Fibroblast of lung (primary cell): ENCODE measurements at regions not wholly inside any gene's neighbourhood (a gene's known extent, or its start where the extent isn't known, plus 50 kb on each side); places are given as distances from the start of the nearest gene placed in this dataset.

Experiments
- DNase-seq, 2 donors: peaks; one replicate each; pipeline versions ENCODE4 v3.0.0 to v3.0.0-alpha.2; 2010; ENCODE audit warnings: low read depth in 2 of 2
- H2AFZ ChIP-seq: 2 replicates; pipeline ENCODE4 v1.5.1; 2012; ENCODE audit warnings: low read length, control low read depth, inconsistent platforms
- H3K27ac ChIP-seq: 2 replicates; pipeline ENCODE4 v1.5.1; 2011; ENCODE audit warnings: low read length, control low read depth; ENCODE audit not compliant: insufficient read depth
- H3K27me3 ChIP-seq: 2 replicates; pipeline ENCODE4 v1.5.1; 2011; ENCODE audit warnings: mild to moderate bottlenecking, low read length; ENCODE audit not compliant: control insufficient read depth, insufficient read depth
- H3K36me3 ChIP-seq: 2 replicates; pipeline ENCODE4 v1.5.1; 2011; ENCODE audit warnings: low read length; ENCODE audit not compliant: control insufficient read depth, insufficient read depth
- H3K4me1 ChIP-seq: 2 replicates; pipeline ENCODE4 v1.5.1; 2011; ENCODE audit warnings: low read length; ENCODE audit not compliant: control insufficient read depth, insufficient read depth; ENCODE audit errors: extremely low read depth
- H3K4me2 ChIP-seq: 2 replicates; pipeline ENCODE4 v1.5.1; 2011; ENCODE audit warnings: low read length, control low read depth; ENCODE audit not compliant: insufficient read depth; ENCODE audit errors: extremely low read depth
- H3K4me3 ChIP-seq, 4 experiments: fragments of 200-600 bp in 1 of 4; sonication (generic) in 1 of 4; replicated peaks in 1 of 4; 2 replicates each; pipeline ENCODE4 v1.5.1; 2011 to 2016; ENCODE audit warnings: low read length in 4 of 4, low read depth in 3 of 4, mild to moderate bottlenecking in 3 of 4, control low read depth in 2 of 4, inconsistent platforms in 1 of 4, mixed read lengths in 1 of 4; ENCODE audit not compliant: insufficient read depth in 1 of 4; ENCODE audit errors: control extremely low read depth in 1 of 4
- H3K79me2 ChIP-seq: 2 replicates; pipeline ENCODE4 v1.5.1; 2012; ENCODE audit warnings: mild to moderate bottlenecking, low read length, inconsistent platforms; ENCODE audit not compliant: control insufficient read depth, insufficient read depth
- H3K9ac ChIP-seq: 2 replicates; pipeline ENCODE4 v1.5.1; 2011; ENCODE audit warnings: mild to moderate bottlenecking, low read length, control low read depth; ENCODE audit not compliant: insufficient read depth
- H3K9me3 ChIP-seq: 2 replicates; pipeline ENCODE4 v1.5.1; 2012; ENCODE audit warnings: low read depth, low read length; ENCODE audit not compliant: control insufficient read depth, insufficient read depth
- H4K20me1 ChIP-seq: 2 replicates; pipeline ENCODE4 v1.5.1; 2011; ENCODE audit warnings: low read length; ENCODE audit not compliant: control insufficient read depth, insufficient read depth; ENCODE audit errors: extremely low read depth
- CTCF ChIP-seq, 2 donors: IDR thresholded peaks in 1 of 2; conservative IDR thresholded peaks in 1 of 2; 1 replicate in 1 of 2; 2 replicates in 1 of 2; pipeline ENCODE4 v1.5.1; 2011 to 2012; ENCODE audit warnings: low read length in 2 of 2, control low read depth in 1 of 2, inconsistent platforms in 1 of 2, low read depth in 1 of 2, mild to moderate bottlenecking in 1 of 2
- EZH2 ChIP-seq: IDR thresholded peaks from 2 replicates; pipeline ENCODE4 v1.5.1; 2012; ENCODE audit warnings: low read length, control low read depth, mild to moderate bottlenecking; ENCODE audit errors: missing control alignments

GRCh38 chr7:86958380-86958779 lies 101.1 kb downstream of the ELAPOR2 start:
- H3K36me3 ChIP-seq, result no peaks in the 10 kb centered on the region
- H3K4me3 ChIP-seq, result no peak overlapping the region
- no peak overlapping the region for H3K9ac ChIP-seq
- H3K4me2 ChIP-seq, result no peak overlapping the region
- H3K4me1 ChIP-seq, result no peaks in the 10 kb centered on the region
- no peak overlapping the region for H3K27ac ChIP-seq
- H2AFZ ChIP-seq, result no peak overlapping the region
- no peaks in the 10 kb centered on the region for H3K9me3 ChIP-seq
- H3K79me2 ChIP-seq, result no peaks in the 10 kb centered on the region
- H3K27me3 ChIP-seq, result no peaks in the 10 kb centered on the region
- TF ChIP-seq EZH2, result no peak
- no peak for TF ChIP-seq CTCF (conservative IDR thresholded peaks at IDR 0.05 in 1 of 2, IDR thresholded peaks at IDR 0.05 in 1 of 2; ENCODE audit: low read depth in 1 of 2, low read length in 2 of 2)
- no peak for DNase-seq
- H4K20me1 ChIP-seq, result no peaks in the 10 kb centered on the region

GRCh38 chr7:86956567-86956966 lies 102.9 kb downstream of the ELAPOR2 start:
- no peaks in the 10 kb centered on the region for H4K20me1 ChIP-seq
- H3K9me3 ChIP-seq, result no peaks in the 10 kb centered on the region
- H3K4me1 ChIP-seq, result no peaks in the 10 kb centered on the region
- TF ChIP-seq EZH2 (no peak), CTCF (conservative IDR thresholded peaks at IDR 0.05 in 1 of 2, IDR thresholded peaks at IDR 0.05 in 1 of 2; ENCODE audit: low read depth in 1 of 2, low read length in 2 of 2) (no peak)
- DNase-seq, result no peak
- no peak overlapping the region for H2AFZ ChIP-seq
- H3K9ac ChIP-seq, result no peak overlapping the region
- no peaks in the 10 kb centered on the region for H3K79me2 ChIP-seq
- H3K27ac ChIP-seq, result no peak overlapping the region
- no peaks in the 10 kb centered on the region for H3K36me3 ChIP-seq
- no peak overlapping the region for H3K4me3 ChIP-seq
- no peaks in the 10 kb centered on the region for H3K27me3 ChIP-seq
- H3K4me2 ChIP-seq, result no peak overlapping the region

- TF ChIP-seq EZH2 (no peak), CTCF (conservative IDR thresholded peaks at IDR 0.05 in 1 of 2, IDR thresholded peaks at IDR 0.05 in 1 of 2; ENCODE audit: low read depth in 1 of 2, low read length in 2 of 2) (no peak)
- no peak overlapping the region for H3K9ac ChIP-seq
- H2AFZ ChIP-seq, result no peak overlapping the region
- no peak for DNase-seq
- no peak overlapping the region for H3K27ac ChIP-seq
- H3K4me1 ChIP-seq, result no peaks in the 10 kb centered on the region
- no peaks in the 10 kb centered on the region for H3K36me3 ChIP-seq
- H3K79me2 ChIP-seq, result no peaks in the 10 kb centered on the region
- no peaks in the 10 kb centered on the region for H3K27me3 ChIP-seq
- no peak overlapping the region for H3K4me2 ChIP-seq
- H4K20me1 ChIP-seq, result no peaks in the 10 kb centered on the region
- H3K9me3 ChIP-seq, result no peaks in the 10 kb centered on the region
- no peak overlapping the region for H3K4me3 ChIP-seq
Observed at GRCh38 chr7:86955895-86956503, 103.5 kb downstream of the ELAPOR2 start.
